Parathyroid adenoma (tissue), 2 donors: ENCODE measurements at regions not wholly inside any gene's neighbourhood (a gene's known extent, or its start where the extent isn't known, plus 50 kb on each side); places are given as distances from the start of the nearest gene placed in this dataset.

Experiments used
- H2AFZ ChIP-seq: fragments of 300-600 bp; sonication (generic); one replicate; pipeline ENCODE4 v1.7.0; 2017; ENCODE audit warnings: antibody characterized with exemption, mild to moderate bottlenecking
- H3K27ac ChIP-seq: fragments of 300-600 bp; sonication (generic); one replicate; pipeline ENCODE4 v1.7.0; 2017
- H3K27me3 ChIP-seq: fragments of 300-600 bp; sonication (generic); one replicate; pipeline ENCODE4 v1.7.0; 2017; ENCODE audit warnings: low read length; ENCODE audit not compliant: control insufficient read depth, insufficient read depth
- H3K36me3 ChIP-seq: fragments of 300-600 bp; sonication (generic); one replicate; pipeline ENCODE4 v1.7.0; 2017; ENCODE audit warnings: low read length; ENCODE audit not compliant: control insufficient read depth, insufficient read depth
- H3K4me1 ChIP-seq: fragments of 300-600 bp; sonication (generic); one replicate; pipeline ENCODE4 v1.7.0; 2017; ENCODE audit warnings: control low read depth
- H3K4me2 ChIP-seq: fragments of 300-600 bp; sonication (generic); one replicate; pipeline ENCODE4 v1.7.0; 2017; ENCODE audit warnings: low read length
- H3K4me3 ChIP-seq: fragments of 300-600 bp; sonication (generic); one replicate; pipeline ENCODE4 v1.7.0; 2017; ENCODE audit warnings: low read depth, low read length
- H3K79me2 ChIP-seq: fragments of 300-600 bp; sonication (generic); one replicate; pipeline ENCODE4 v1.7.0; 2017; ENCODE audit warnings: control low read depth
- H3K9ac ChIP-seq: fragments of 300-600 bp; sonication (generic); one replicate; pipeline ENCODE4 v1.7.0; 2017; ENCODE audit warnings: mild to moderate bottlenecking
- H3K9me3 ChIP-seq: fragments of 300-600 bp; sonication (generic); one replicate; pipeline ENCODE4 v1.7.0; 2017; ENCODE audit warnings: low read length; ENCODE audit not compliant: control insufficient read depth
- CTCF ChIP-seq: fragments of 300-600 bp; sonication (generic); IDR thresholded peaks from one replicate; pipeline ENCODE4 v1.7.0; 2017; ENCODE audit warnings: antibody characterized with exemption, mild to moderate bottlenecking
- donor health status: primary hyperparathyroidism.

GRCh38 chr2:109736177-109736827 lies 57.8 kb upstream of the RGPD5 start:
- Histone ChIP-seq H3K9me3 (no peaks in the 10 kb centered on the region), H3K27me3 (no peaks in the 10 kb centered on the region), H3K79me2 (no peaks in the 10 kb centered on the region), H3K4me3 (no peak overlapping the region), H2AFZ (no peak overlapping the region), H3K36me3 (no peaks in the 10 kb centered on the region), H3K4me1 (no peaks in the 10 kb centered on the region), H3K27ac (no peak overlapping the region), H3K4me2 (no peak overlapping the region), H3K9ac (no peak overlapping the region)
- TF ChIP-seq CTCF, result peak; percentile 75
